ENCODE measurements at regions not wholly inside any gene's neighbourhood (a gene's known extent, or its start where the extent isn't known, plus 50 kb on each side); places are given as distances from the start of the nearest gene placed in this dataset.

DNA sequence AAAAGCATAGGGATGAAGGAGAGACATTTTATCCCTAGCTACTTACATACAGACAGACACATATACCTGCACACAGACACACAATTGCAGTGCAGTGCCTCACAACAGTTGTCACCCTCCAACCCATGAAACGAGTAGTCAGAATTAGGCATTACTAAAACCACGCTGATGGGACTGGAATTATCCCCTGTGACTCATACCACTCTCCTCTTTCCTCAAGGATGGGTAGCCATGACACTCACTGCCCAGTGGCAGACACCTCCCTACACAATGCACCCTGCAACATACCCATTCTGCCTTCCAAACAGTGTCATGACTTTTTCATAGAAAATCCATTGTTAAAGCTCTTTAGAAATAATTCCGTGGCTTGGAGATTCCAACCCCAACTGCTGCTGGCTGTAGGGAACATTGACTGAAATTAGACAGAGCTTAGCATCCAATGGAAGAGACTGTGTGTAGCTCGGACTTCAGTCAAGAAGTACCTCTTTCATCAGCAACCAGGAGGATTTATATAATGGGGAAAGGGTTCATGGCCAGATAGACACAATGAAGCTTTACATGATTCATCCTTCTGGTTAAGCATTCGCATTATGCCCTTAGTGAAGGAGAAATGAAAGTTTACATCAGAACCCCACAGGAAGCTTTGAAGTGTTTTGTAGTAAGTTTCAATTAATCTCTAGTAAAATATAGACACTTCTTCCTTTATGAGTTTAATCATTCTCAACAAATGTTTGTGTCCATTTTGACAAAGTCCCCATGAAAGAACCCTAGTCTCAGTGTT, 155.2 kb downstream of the FBXO15 start:
- no peak overlapping the region for H3K27ac ChIP-seq (ENCODE audit: low read depth in 1 of 2, low read length in 2 of 2)
- no peak for DNase-seq
- intact Hi-C loops (cut with micrococcal nuclease), result no loop called here

DNA sequence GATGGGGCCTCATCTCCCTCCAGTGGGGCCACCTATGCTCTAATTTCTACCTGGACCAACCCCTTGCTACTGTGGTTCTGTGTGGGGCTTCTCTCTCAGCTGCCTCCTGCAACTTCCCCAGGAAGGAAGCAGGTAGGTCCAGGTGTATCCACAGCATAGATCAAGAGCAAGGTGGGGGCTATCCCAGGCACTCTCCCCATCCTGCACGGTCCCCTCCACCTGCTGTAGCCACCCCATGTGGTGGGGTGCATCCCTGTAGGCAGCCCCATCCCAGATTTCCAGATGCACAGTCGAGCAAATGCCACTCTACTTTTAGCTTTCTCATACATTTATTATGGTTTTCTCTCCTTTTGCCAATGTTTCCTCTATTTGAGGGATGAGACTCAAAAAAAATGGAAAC, 156.1 kb downstream of the FBXO15 start:
- H4K20me1 ChIP-seq (ENCODE audit: insufficient read depth, low read length), result no peaks in the 10 kb centered on the region
- Mint-ChIP-seq H3K4me1 (peaks cover 11% of the 10 kb centered on the region), H3K36me3 (no peaks in the 10 kb centered on the region), H3K9me3 (peaks cover 7 to 29% (median 16%) of the 10 kb centered on the region in 7 donors), H3K27me3 (ENCODE audit: low read depth in 3 of 3) (peaks cover 8 to 9% (median 9%) of the 10 kb centered on the region in 3 donors), H3K27ac (no peak overlapping the region), H3K4me3 (no peak overlapping the region)
- no peak overlapping the region for H3K9ac ChIP-seq (ENCODE audit: insufficient read depth, low read length, poor library complexity, severe bottlenecking)
- no peaks in the 10 kb centered on the region for H3K36me3 ChIP-seq (replicated peaks in 1 of 2; ENCODE audit: control insufficient read depth in 1 of 2, insufficient read depth in 2 of 2, low read length in 2 of 2)
- H3K4me2 ChIP-seq (replicated peaks; ENCODE audit: extremely low read depth, low read length, poor library complexity, severe bottlenecking), result no peak overlapping the region
- TF ChIP-seq, protein P1, sequence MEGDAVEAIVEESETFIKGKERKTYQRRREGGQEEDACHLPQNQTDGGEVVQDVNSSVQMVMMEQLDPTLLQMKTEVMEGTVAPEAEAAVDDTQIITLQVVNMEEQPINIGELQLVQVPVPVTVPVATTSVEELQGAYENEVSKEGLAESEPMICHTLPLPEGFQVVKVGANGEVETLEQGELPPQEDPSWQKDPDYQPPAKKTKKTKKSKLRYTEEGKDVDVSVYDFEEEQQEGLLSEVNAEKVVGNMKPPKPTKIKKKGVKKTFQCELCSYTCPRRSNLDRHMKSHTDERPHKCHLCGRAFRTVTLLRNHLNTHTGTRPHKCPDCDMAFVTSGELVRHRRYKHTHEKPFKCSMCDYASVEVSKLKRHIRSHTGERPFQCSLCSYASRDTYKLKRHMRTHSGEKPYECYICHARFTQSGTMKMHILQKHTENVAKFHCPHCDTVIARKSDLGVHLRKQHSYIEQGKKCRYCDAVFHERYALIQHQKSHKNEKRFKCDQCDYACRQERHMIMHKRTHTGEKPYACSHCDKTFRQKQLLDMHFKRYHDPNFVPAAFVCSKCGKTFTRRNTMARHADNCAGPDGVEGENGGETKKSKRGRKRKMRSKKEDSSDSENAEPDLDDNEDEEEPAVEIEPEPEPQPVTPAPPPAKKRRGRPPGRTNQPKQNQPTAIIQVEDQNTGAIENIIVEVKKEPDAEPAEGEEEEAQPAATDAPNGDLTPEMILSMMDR (IDR thresholded peaks at IDR 0.05), result no peak
- 80% methylated on average over 1 of the region's 2 CpGs for WGBS (ENCODE audit: insufficient coverage)
- H2AFZ ChIP-seq (ENCODE audit: insufficient read depth, low read depth, low read length, poor library complexity, severe bottlenecking), result no peak overlapping the region
- no peak overlapping the region for H3K27ac ChIP-seq (ENCODE audit: low read depth in 1 of 2, low read length in 2 of 2)
- peaks cover 0 to 3% of the 10 kb centered on the region in 2 donors for H3K27me3 ChIP-seq (ENCODE audit: control insufficient read depth in 2 of 2, insufficient read depth in 2 of 2, low read length in 2 of 2)
- DNase-seq, result no peak
- H3K4me1 ChIP-seq (ENCODE audit: control insufficient read depth in 1 of 2, insufficient read depth in 2 of 2, low read length in 2 of 2), result no peaks in the 10 kb centered on the region
- H3K9me3 ChIP-seq (replicated peaks in 1 of 2; ENCODE audit: control insufficient read depth in 1 of 2, insufficient read depth in 1 of 2, low read length in 2 of 2), result peaks cover 17 to 18% of the 10 kb centered on the region in 2 donors
- H3K4me3 ChIP-seq (replicated peaks in 1 of 3; ENCODE audit: low read depth in 2 of 3, low read length in 3 of 3), result no peak overlapping the region
- intact Hi-C loops (cut with micrococcal nuclease), result no loop called here
- H3K79me2 ChIP-seq (ENCODE audit: insufficient read depth, low read length), result no peaks in the 10 kb centered on the region

More for the DNA sequence above, 155.2 kb downstream of the FBXO15 start:
- no peak overlapping the region for H2AFZ ChIP-seq (ENCODE audit: insufficient read depth, low read depth, low read length, poor library complexity, severe bottlenecking)
- no peak overlapping the region for H3K4me3 ChIP-seq (replicated peaks in 1 of 3; ENCODE audit: low read depth in 2 of 3, low read length in 3 of 3)
- TF ChIP-seq, protein P1 (IDR thresholded peaks at IDR 0.05), result no peak
- Mint-ChIP-seq H3K36me3 (no peaks in the 10 kb centered on the region), H3K9me3 (peaks cover 8 to 37% (median 21%) of the 10 kb centered on the region in 7 donors), H3K4me1 (peaks cover 11% of the 10 kb centered on the region), H3K27ac (no peak overlapping the region), H3K27me3 (ENCODE audit: low read depth in 3 of 3) (peaks cover 8 to 11% (median 11%) of the 10 kb centered on the region in 3 donors), H3K4me3 (no peak overlapping the region)
- H3K36me3 ChIP-seq (replicated peaks in 1 of 2; ENCODE audit: control insufficient read depth in 1 of 2, insufficient read depth in 2 of 2, low read length in 2 of 2), result no peaks in the 10 kb centered on the region
- peaks cover 17 to 18% of the 10 kb centered on the region in 2 donors for H3K9me3 ChIP-seq (replicated peaks in 1 of 2; ENCODE audit: control insufficient read depth in 1 of 2, insufficient read depth in 1 of 2, low read length in 2 of 2)
- H3K27me3 ChIP-seq (ENCODE audit: control insufficient read depth in 2 of 2, insufficient read depth in 2 of 2, low read length in 2 of 2), result peaks cover 0 to 3% of the 10 kb centered on the region in 2 donors
- WGBS (ENCODE audit: insufficient coverage), result 84% methylated on average over 3 of the region's 5 CpGs
- H3K79me2 ChIP-seq (ENCODE audit: insufficient read depth, low read length), result no peaks in the 10 kb centered on the region
- H3K4me2 ChIP-seq (replicated peaks; ENCODE audit: extremely low read depth, low read length, poor library complexity, severe bottlenecking), result no peak overlapping the region
- no peaks in the 10 kb centered on the region for H4K20me1 ChIP-seq (ENCODE audit: insufficient read depth, low read length)
- H3K9ac ChIP-seq (ENCODE audit: insufficient read depth, low read length, poor library complexity, severe bottlenecking), result no peak overlapping the region
- H3K4me1 ChIP-seq (ENCODE audit: control insufficient read depth in 1 of 2, insufficient read depth in 2 of 2, low read length in 2 of 2), result no peaks in the 10 kb centered on the region

All from CD14-positive monocyte (primary cell).